Ascending aorta (tissue), 2 donors: ENCODE measurements at regions not wholly inside any gene's neighbourhood (a gene's known extent, or its start where the extent isn't known, plus 50 kb on each side); places are given as distances from the start of the nearest gene placed in this dataset.

ENCODE experiments used
- DNase-seq, 2 donors: peaks; one replicate each; pipeline ENCODE4 v3.0.0-alpha.2; 2019; ENCODE audit warnings: low spot score in 2 of 2
- H3K27ac ChIP-seq, 2 donors: fragments of 200-600 bp; sonication (generic); one replicate each; pipeline ENCODE4 v1.5.1; 2016 to 2017; ENCODE audit warnings: mild to moderate bottlenecking in 1 of 2
- H3K27me3 ChIP-seq: fragments of 200-600 bp; sonication (generic); one replicate; pipeline ENCODE4 v1.5.1; 2017
- H3K36me3 ChIP-seq, 2 donors: fragments of 200-600 bp; sonication (generic); one replicate each; pipeline ENCODE4 v1.5.1; 2016
- H3K4me1 ChIP-seq, 2 donors: fragments of 200-600 bp; sonication (generic); one replicate each; pipeline ENCODE4 v1.5.1; 2016 to 2017; ENCODE audit warnings: mild to moderate bottlenecking in 1 of 2
- H3K4me3 ChIP-seq, 2 donors: fragments of 200-600 bp; sonication (generic); one replicate each; pipeline ENCODE4 v1.5.1; 2016 to 2017; ENCODE audit warnings: mild to moderate bottlenecking in 1 of 2
- H3K9me3 ChIP-seq, 2 donors: fragments of 200-600 bp; sonication (generic); one replicate each; pipeline ENCODE4 v1.5.1; 2016
- CTCF ChIP-seq, 3 experiments: fragments of 200-600 bp in 2 of 3; fragments of 450-650 bp in 1 of 3; sonication (generic) in 2 of 3; IDR thresholded peaks; one replicate each; pipeline ENCODE4 v1.5.1; 2016 to 2019; ENCODE audit warnings: antibody characterized with exemption in 3 of 3, mild to moderate bottlenecking in 1 of 3, moderate library complexity in 1 of 3
- intact Hi-C: fragments of 100-400 bp; cut with DNase I; formaldehyde crosslinking; loops from one replicate; pipeline ENCODE4 v1.15.1; 2023

DNA sequence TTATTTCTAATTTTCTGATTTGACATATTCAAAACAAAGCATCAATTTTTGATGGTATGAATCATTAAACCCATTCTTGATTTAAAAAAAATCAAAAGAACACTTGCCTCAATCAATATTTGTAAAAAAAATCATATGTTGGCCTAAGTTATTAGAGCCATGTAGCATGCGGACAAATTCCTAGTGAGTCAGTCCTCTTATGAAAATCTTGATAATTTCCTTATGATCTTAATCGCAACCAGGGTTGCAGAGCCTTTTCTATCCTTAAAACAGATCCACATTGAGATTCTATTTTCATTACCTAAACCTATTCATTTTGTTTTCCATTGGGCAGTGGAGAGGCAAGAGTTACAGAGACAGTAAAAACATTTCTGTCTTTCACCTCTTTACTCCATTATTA, 203.2 kb downstream of the ARL4A start:
- no peak overlapping the region for H3K27ac ChIP-seq
- H3K27me3 ChIP-seq, result no peaks in the 10 kb centered on the region
- no peak overlapping the region for H3K4me3 ChIP-seq
- no peak for DNase-seq
- peaks cover 0 to 6% of the 10 kb centered on the region in 2 donors for H3K4me1 ChIP-seq
- intact Hi-C loops, result no loop called here
- H3K9me3 ChIP-seq, result no peaks in the 10 kb centered on the region
- H3K36me3 ChIP-seq, result no peaks in the 10 kb centered on the region
- no peak for TF ChIP-seq CTCF (IDR thresholded peaks at IDR 0.05)

DNA sequence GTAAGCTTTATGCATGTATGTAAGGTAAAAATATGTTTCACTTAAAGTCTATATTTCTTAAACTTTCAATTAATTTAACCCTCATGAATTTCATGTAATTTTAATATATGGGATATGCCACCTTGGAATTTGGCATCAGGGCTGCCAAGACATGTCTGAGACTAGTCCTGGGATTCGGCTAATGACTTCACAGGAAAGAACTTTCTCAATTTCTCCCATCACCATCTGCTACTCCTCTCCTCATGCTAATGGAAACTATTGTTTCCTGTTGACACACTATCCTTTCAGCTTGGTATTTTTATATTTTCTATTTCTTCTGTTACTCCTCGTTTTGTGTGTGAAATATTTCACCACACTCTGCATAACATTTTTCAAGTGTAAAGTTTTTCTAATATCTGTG, 205.9 kb downstream of the ARL4A start:
- DNase-seq, result no peak
- no peaks in the 10 kb centered on the region for H3K27me3 ChIP-seq
- no peaks in the 10 kb centered on the region for H3K9me3 ChIP-seq
- H3K27ac ChIP-seq, result no peak overlapping the region
- H3K4me1 ChIP-seq, result peaks cover 0 to 6% of the 10 kb centered on the region in 2 donors
- intact Hi-C loops, result no loop called here
- H3K4me3 ChIP-seq, result no peak overlapping the region
- TF ChIP-seq CTCF (IDR thresholded peaks at IDR 0.05), result no peak
- no peaks in the 10 kb centered on the region for H3K36me3 ChIP-seq

DNA sequence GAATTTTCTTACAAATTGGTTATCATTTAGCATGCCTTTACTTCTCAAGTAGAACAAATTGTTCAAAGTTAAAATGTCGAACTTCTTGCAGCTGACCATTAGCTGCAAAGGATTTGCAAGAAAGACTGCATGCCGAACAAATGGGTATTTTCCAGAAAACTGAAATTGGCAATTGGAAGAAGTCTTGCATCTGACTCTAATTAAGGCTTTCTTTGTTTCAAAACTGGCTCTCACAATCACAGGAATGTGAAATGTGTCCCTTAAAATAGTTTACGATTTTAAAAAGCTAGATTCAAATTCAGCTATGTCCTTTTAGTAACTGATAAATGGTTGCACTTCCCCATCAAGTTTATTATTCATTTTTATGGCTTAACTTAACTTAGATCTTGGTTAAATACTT, 207.9 kb downstream of the ARL4A start:
- Histone ChIP-seq H3K4me3 (no peak overlapping the region), H3K4me1 (no peaks in the 10 kb centered on the region), H3K27ac (no peak overlapping the region), H3K9me3 (no peaks in the 10 kb centered on the region), H3K27me3 (no peaks in the 10 kb centered on the region), H3K36me3 (no peaks in the 10 kb centered on the region)
- intact Hi-C loops, result no loop called here
- TF ChIP-seq CTCF (IDR thresholded peaks at IDR 0.05), result no peak
- no peak for DNase-seq

DNA sequence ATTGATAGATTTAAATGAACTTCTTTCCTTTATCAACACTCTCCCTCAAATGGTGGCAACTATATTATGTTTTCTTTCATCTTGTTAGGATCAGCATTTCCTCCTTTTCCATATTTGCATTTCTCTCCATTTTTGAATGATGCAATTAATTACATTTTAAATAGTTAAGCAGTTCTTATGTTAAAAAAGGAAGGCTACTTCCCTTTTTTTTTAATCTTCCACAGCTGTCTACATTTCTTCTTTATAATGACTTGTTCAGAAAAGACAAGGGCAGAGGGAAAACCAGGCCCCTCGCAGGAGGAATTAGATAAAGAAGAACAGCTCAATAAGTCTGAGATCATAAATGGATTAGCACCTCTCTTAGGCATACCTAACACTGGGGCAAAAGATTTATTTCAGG, 208.9 kb downstream of the ARL4A start:
- Histone ChIP-seq H3K4me3 (no peak overlapping the region), H3K27ac (no peak overlapping the region), H3K4me1 (no peaks in the 10 kb centered on the region), H3K9me3 (no peaks in the 10 kb centered on the region), H3K36me3 (no peaks in the 10 kb centered on the region), H3K27me3 (no peaks in the 10 kb centered on the region)
- DNase-seq, result no peak
- intact Hi-C loops, result no loop called here
- no peak for TF ChIP-seq CTCF (IDR thresholded peaks at IDR 0.05)

GRCh38 chr7:12898004-12898403, 210.6 kb downstream of the ARL4A start:
- Histone ChIP-seq H3K4me1 (no peaks in the 10 kb centered on the region), H3K36me3 (no peaks in the 10 kb centered on the region), H3K27me3 (no peaks in the 10 kb centered on the region), H3K27ac (no peak overlapping the region), H3K9me3 (no peaks in the 10 kb centered on the region), H3K4me3 (no peak overlapping the region)
- TF ChIP-seq CTCF (IDR thresholded peaks at IDR 0.05), result no peak
- intact Hi-C loops, result no loop called here
- no peak for DNase-seq

GRCh38 chr7:12898620-12899019, 211.2 kb downstream of the ARL4A start:
- no peak for DNase-seq
- intact Hi-C loops, result no loop called here
- no peak overlapping the region for H3K27ac ChIP-seq
- no peaks in the 10 kb centered on the region for H3K9me3 ChIP-seq
- no peak for TF ChIP-seq CTCF (IDR thresholded peaks at IDR 0.05)
- H3K27me3 ChIP-seq, result no peaks in the 10 kb centered on the region
- no peak overlapping the region for H3K4me3 ChIP-seq
- no peaks in the 10 kb centered on the region for H3K4me1 ChIP-seq
- H3K36me3 ChIP-seq, result no peaks in the 10 kb centered on the region
